DMS153 treated with DMSO at 0.1 percent for 48 hours (cell line): ENCODE measurements at regions not wholly inside any gene's neighbourhood (a gene's known extent, or its start where the extent isn't known, plus 50 kb on each side); places are given as distances from the start of the nearest gene placed in this dataset.
A peak's percentile ranks its signal among the peaks of the same experiment; 100 is the strongest.

Source experiments
- DNase-seq: peaks from one replicate; lab custom pipeline; 2025; ENCODE audit not compliant: unreplicated experiment; lab: John Stamatoyannopoulos, UW

- DNase-seq: no peak
Measured at GRCh38 chr13:73857106-73857505, 277.1 kb downstream of the KLF12 start.

- DNase-seq: no peak
Measured at GRCh38 chr13:73851104-73851503, 283.1 kb downstream of the KLF12 start.

GRCh38 chr13:73850104-73850873 lies 283.9 kb downstream of the KLF12 start:
- DNase-seq: no peak

GRCh38 chr13:73849292-73849691 lies 284.9 kb downstream of the KLF12 start:
- peak; percentile 7 for DNase-seq

DNA sequence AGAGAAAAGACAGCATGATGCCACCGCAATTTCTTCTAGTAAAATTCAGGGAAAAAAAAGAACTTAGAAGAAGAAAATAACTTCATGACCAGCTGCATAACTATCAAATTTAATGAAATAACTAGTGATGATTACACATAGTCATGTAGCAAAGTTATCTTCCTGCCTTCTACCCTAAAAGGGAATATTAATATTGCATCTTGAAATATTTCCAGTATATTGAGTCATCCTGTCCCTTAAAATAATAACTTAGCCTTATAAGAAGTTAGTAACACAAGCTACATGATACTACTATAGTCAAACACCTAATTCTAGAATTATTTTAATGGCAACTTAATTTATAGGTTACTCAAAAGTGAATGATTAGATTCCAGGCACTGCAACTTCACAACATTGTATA lies 289.2 kb downstream of the KLF12 start:
- DNase-seq: no peak

DNA sequence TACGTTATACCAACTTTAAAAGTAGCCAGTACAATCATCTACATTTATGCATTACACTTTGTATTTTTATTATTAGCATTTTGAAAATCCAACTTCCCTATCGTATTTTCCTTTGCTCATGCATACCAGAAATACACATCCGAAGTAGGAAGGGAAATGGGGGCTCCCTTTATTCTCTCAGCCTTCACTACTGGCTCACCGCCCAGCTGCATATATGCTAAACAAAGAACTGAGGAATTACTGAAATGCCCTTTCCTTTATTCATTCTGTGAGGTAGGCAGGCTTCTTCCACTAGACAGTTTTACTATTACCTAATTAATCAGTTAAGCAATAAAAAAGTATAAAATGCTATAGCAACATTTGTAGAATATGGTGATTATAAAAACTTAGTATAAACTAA lies 291.6 kb downstream of the KLF12 start:
- no peak for DNase-seq

DNA sequence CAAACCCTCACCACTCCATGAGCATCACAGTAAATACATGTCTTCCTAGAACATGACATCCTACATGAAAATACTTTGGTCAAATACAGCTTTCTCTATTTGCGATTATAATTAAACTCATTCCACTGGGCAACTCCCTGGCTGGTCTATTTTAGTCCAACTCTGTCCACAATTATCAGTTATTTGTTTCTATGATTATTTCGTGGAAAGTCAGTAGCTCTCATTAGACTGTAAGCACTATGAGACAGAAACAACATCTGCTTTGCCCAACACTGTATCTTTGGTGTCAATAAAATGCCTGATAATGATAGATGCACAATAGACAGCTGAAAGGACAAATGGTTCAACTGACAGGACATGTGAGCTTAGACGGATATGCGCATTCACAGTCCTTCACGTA lies 292.0 kb downstream of the KLF12 start:
- no peak for DNase-seq

DNA sequence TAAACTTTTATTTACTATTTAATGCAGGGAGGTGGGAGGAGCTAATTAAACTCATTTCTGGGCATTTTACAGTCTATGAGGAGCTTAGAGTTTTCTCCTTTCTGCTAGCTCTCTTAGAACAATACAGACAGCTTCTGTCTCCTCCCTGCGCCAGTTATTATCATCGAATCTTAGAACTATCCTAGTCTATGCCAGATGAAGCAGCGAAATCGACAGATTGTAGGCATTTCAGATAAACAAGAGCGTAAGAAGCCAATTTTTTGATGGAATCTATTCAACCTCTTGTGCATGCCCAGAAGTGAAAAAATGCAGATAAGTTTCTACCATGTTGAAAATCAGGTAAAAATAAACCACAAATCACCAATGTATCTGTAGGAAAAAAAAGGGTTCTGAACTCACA lies 297.1 kb downstream of the KLF12 start:
- no peak for DNase-seq

- peak; percentile 41 for DNase-seq
Measured at GRCh38 chr13:73835138-73835721, 299.0 kb downstream of the KLF12 start.

GRCh38 chr13:73833325-73834070 lies 300.7 kb downstream of the KLF12 start:
- DNase-seq: no peak

- no peak for DNase-seq
Measured at GRCh38 chr13:73832825-73833224, 301.4 kb downstream of the KLF12 start.

DNA sequence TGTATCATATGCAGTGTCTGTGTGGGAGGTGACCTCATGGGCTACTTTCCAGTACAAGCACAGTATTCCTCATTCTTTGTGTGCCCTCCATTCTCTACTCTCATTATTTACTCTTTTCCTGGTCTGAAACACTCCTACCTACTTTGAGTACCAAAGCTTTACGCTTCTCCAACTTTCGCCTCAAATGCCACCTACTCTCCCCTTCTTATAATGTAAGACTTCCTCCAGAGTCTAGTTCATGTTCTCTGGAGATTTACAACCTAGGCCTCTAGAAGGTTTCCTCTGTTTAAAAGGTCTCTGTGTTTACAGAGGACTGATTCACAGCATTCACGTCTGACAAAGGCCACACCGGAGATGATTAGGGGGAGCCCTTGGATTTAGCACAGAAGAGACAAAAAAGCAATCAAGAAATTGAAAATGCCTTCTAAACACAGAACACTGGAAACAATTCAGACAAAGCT lies 302.0 kb downstream of the KLF12 start:
- DNase-seq: no peak

- DNase-seq: no peak
Measured at GRCh38 chr13:73829416-73829815, 304.8 kb downstream of the KLF12 start.

- no peak for DNase-seq
Measured at GRCh38 chr13:73828811-73829210, 305.4 kb downstream of the KLF12 start.

DNA sequence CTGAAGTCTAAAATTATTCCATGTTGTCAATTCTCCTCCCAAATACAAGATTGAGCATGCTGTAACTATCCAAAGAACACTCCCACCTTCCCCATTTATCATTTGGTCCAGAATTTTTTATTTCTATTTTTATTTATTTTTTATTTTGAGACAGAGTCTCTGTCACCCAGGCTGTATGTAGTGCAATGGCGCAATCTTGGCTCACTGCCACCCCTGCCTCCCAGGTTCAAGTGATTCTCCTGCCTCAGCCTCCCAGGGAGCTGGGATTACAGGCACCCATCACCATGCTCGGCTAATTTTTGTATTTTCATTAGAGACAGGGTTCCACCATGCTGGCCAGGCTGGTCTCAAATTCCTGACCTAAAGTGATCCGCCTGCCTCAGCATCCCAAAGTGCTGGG lies 306.8 kb downstream of the KLF12 start:
- DNase-seq: no peak

GRCh38 chr13:73825143-73825542 lies 309.1 kb downstream of the KLF12 start:
- DNase-seq: no peak

GRCh38 chr13:73822668-73823592 lies 311.3 kb downstream of the KLF12 start:
- DNase-seq: no peak

DNA sequence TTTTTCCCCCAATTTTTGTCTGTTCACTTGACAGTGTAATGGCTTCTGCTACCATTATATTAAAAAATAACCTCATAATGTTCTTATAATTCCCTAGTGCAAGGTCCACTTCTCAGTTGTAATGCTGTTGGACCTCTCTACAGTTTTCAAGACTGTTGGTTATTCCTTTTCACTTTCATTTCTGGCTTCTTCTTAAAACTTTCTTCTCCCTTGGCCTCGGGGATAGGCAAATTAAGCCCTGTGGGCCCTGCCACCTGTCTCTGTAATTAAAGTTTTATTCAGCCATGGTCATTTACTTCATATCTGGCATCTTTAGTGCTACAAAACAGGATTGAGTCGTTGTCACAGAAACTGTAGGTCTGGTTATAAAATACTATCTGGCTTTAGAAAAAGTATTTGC lies 313.5 kb downstream of the KLF12 start:
- no peak for DNase-seq

DNA sequence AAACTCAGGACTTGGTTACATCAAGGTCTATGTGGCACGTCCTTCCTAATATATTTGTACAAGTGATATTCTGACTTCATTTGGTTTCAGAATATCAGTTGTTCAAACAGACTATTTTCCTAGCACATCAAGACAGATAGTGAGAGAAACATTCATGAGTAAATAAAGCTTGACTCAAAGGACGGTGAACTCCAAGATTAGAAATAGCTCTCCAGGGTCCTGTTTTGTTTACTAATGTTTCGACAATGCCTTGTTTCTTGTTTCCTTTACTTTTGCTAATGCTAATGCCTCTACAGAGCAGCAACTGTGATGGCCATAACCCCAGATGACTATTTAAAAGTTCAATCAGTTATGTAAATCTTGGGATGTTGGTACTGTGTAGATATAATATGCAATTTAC lies 313.9 kb downstream of the KLF12 start:
- no peak for DNase-seq

DNA sequence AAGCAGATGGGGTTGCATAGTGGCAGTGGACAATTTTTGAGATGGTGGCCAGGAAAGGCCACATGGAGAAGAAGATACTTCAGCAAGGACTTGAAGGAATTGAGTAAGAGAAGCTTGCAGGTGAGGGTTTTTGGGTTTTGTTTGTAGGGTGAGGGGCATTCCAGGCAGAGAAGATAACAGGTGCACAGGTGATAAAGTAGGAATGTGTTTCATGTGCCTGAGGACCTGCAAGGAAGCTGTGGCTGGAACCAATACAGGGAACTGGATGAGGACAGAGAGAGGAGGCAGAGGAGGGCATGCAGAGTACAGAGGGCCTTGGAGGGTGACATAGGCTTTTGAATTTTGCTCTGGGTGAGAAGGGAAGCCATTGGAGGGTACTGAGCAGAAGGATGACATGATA lies 314.5 kb downstream of the KLF12 start:
- DNase-seq: no peak

DNA sequence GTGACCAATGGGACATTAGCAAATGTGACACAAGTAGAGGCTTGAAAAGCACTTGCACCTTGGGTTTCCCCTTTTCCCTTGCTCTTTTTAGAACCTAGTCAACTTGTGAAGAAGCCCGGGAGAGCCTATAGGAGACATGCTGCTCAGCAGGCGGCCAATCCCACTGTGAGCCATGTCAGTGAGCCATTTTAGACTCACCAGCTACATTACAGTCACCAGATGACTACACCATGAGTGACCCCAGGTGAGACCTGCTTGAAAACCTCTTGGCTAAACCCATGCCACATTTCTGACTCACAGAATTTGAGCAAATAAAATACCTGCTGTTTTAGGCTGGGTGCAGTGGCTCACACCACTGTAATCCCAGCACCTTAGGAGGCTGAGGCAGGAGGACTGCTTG lies 317.5 kb downstream of the KLF12 start:
- no peak for DNase-seq
